ENCODE measurements at regions not wholly inside any gene's neighbourhood (a gene's known extent, or its start where the extent isn't known, plus 50 kb on each side); places are given as distances from the start of the nearest gene placed in this dataset.
A peak's percentile ranks its signal among the peaks of the same experiment; 100 is the strongest.

GRCh38 chr9:115357821-115358220 lies 239.9 kb upstream of the TNC start:
- no peaks in the 10 kb centered on the region for H3K9me3 Mint-ChIP-seq
- no peak overlapping the region for H3K4me3 Mint-ChIP-seq
- TF ChIP-seq CTCF (IDR thresholded peaks at IDR 0.05; ENCODE audit: unreplicated experiment), result no peak
- peaks cover 29% of the 10 kb centered on the region for H3K4me1 Mint-ChIP-seq
- H3K27me3 Mint-ChIP-seq (ENCODE audit: low read depth), result no peaks in the 10 kb centered on the region
- H3K36me3 Mint-ChIP-seq, result no peaks in the 10 kb centered on the region
- no peak for DNase-seq (ENCODE audit: low spot score in 2 of 2, unreplicated experiment in 2 of 2)
- H3K27ac Mint-ChIP-seq, result no peak overlapping the region

- no peak overlapping the region for H3K4me3 Mint-ChIP-seq
- no peak for TF ChIP-seq CTCF (IDR thresholded peaks at IDR 0.05; ENCODE audit: unreplicated experiment)
- no peaks in the 10 kb centered on the region for H3K36me3 Mint-ChIP-seq
- no peaks in the 10 kb centered on the region for H3K27me3 Mint-ChIP-seq (ENCODE audit: low read depth)
- H3K9me3 Mint-ChIP-seq, result no peaks in the 10 kb centered on the region
- peak overlapping the region; percentile 10 for H3K27ac Mint-ChIP-seq
- DNase-seq (ENCODE audit: low spot score in 2 of 2, unreplicated experiment in 2 of 2), result no peak
- H3K4me1 Mint-ChIP-seq, result peaks cover 22% of the 10 kb centered on the region
Measured at GRCh38 chr9:115359017-115359780, 241.2 kb upstream of the TNC start.

- H3K4me3 Mint-ChIP-seq, result no peak overlapping the region
- no peak overlapping the region for H3K27ac Mint-ChIP-seq
- H3K4me1 Mint-ChIP-seq, result peaks cover 21% of the 10 kb centered on the region
- H3K36me3 Mint-ChIP-seq, result no peaks in the 10 kb centered on the region
- TF ChIP-seq CTCF (IDR thresholded peaks at IDR 0.05; ENCODE audit: unreplicated experiment), result no peak
- H3K9me3 Mint-ChIP-seq, result no peaks in the 10 kb centered on the region
- H3K27me3 Mint-ChIP-seq (ENCODE audit: low read depth), result no peaks in the 10 kb centered on the region
- no peak for DNase-seq (ENCODE audit: low spot score in 2 of 2, unreplicated experiment in 2 of 2)
Measured at GRCh38 chr9:115360122-115360521, 242.2 kb upstream of the TNC start.

GRCh38 chr9:115362101-115362500 lies 244.1 kb upstream of the TNC start:
- no peak for DNase-seq (ENCODE audit: low spot score in 2 of 2, unreplicated experiment in 2 of 2)
- no peak for TF ChIP-seq CTCF (IDR thresholded peaks at IDR 0.05; ENCODE audit: unreplicated experiment)
- Mint-ChIP-seq H3K36me3 (no peaks in the 10 kb centered on the region), H3K9me3 (no peaks in the 10 kb centered on the region), H3K4me1 (peaks cover 16% of the 10 kb centered on the region), H3K27me3 (ENCODE audit: low read depth) (no peaks in the 10 kb centered on the region), H3K27ac (no peak overlapping the region), H3K4me3 (no peak overlapping the region)

GRCh38 chr9:115362640-115363039 lies 244.7 kb upstream of the TNC start:
- Mint-ChIP-seq H3K9me3 (no peaks in the 10 kb centered on the region), H3K4me1 (peaks cover 15% of the 10 kb centered on the region), H3K27me3 (ENCODE audit: low read depth) (no peaks in the 10 kb centered on the region), H3K4me3 (no peak overlapping the region), H3K36me3 (no peaks in the 10 kb centered on the region), H3K27ac (no peak overlapping the region)
- TF ChIP-seq CTCF (IDR thresholded peaks at IDR 0.05; ENCODE audit: unreplicated experiment), result no peak
- no peak for DNase-seq (ENCODE audit: low spot score in 2 of 2, unreplicated experiment in 2 of 2)

Data from mesothelial cell of epicardium (in vitro differentiated cells).